GM21723 (cell line): ENCODE measurements at regions not wholly inside any gene's neighbourhood (a gene's known extent, or its start where the extent isn't known, plus 50 kb on each side); places are given as distances from the start of the nearest gene placed in this dataset.
"Not testable (repeated sequence)": the region's sequence is repeated elsewhere in the genome, so short reads cannot be mapped to it uniquely, and the experiment has no call there.

ENCODE experiments used
- ATAC-seq: cut with Tn5 transposase; IDR thresholded peaks from one replicate; pipeline ENCODE4 v1.9.1; 2021; ENCODE audit warnings: mild to moderate bottlenecking, moderate library complexity; ENCODE audit not compliant: unreplicated experiment

- ATAC-seq: no peak
Measured at GRCh38 chr10:78207216-78207615, 173.6 kb downstream of the RPS24 start.

GRCh38 chr10:78207776-78208175, 174.1 kb downstream of the RPS24 start:
- ATAC-seq: no peak

- ATAC-seq: no peak
Measured at GRCh38 chr10:78209970-78210369, 176.3 kb downstream of the RPS24 start.

- no peak for ATAC-seq
Measured at GRCh38 chr10:78210548-78210947, 176.9 kb downstream of the RPS24 start.

GRCh38 chr10:78210976-78211375, 177.3 kb downstream of the RPS24 start:
- ATAC-seq: no peak

GRCh38 chr10:78211561-78212051, 177.9 kb downstream of the RPS24 start:
- no peak for ATAC-seq

GRCh38 chr10:78212060-78212785, 178.6 kb downstream of the RPS24 start:
- no peak for ATAC-seq

- no peak for ATAC-seq
Measured at GRCh38 chr10:78212786-78213175, 179.1 kb downstream of the RPS24 start.

- no peak for ATAC-seq
Measured at GRCh38 chr10:78214955-78215354, 181.3 kb downstream of the RPS24 start.

- ATAC-seq: peak; percentile 60
Measured at GRCh38 chr10:78215645-78216044, 182.0 kb downstream of the RPS24 start.

- no peak for ATAC-seq
Measured at GRCh38 chr10:78217336-78217735, 183.7 kb downstream of the RPS24 start.

- no peak for ATAC-seq
Measured at GRCh38 chr10:78218798-78219490, 185.3 kb downstream of the RPS24 start.

- not testable (repeated sequence) for ATAC-seq
Measured at GRCh38 chr10:78219568-78219967, 185.9 kb downstream of the RPS24 start.

GRCh38 chr10:78220781-78221180, 187.1 kb downstream of the RPS24 start:
- ATAC-seq: no peak

- no peak for ATAC-seq
Measured at GRCh38 chr10:78222096-78222790, 188.6 kb downstream of the RPS24 start.

- ATAC-seq: no peak
Measured at GRCh38 chr10:78223088-78223487, 189.4 kb downstream of the RPS24 start.

- no peak for ATAC-seq
Measured at GRCh38 chr10:78224602-78225001, 190.9 kb downstream of the RPS24 start.

GRCh38 chr10:78225594-78225993, 191.9 kb downstream of the RPS24 start:
- ATAC-seq: no peak

GRCh38 chr10:78229489-78229888, 195.8 kb downstream of the RPS24 start:
- ATAC-seq: no peak

- no peak for ATAC-seq
Measured at GRCh38 chr10:78229950-78230675, 196.4 kb downstream of the RPS24 start.

GRCh38 chr10:78231327-78231726, 197.7 kb downstream of the RPS24 start:
- ATAC-seq: no peak
